A549 (cell line): ENCODE measurements at regions not wholly inside any gene's neighbourhood (a gene's known extent, or its start where the extent isn't known, plus 50 kb on each side); places are given as distances from the start of the nearest gene placed in this dataset.
A peak's percentile ranks its signal among the peaks of the same experiment; 100 is the strongest.

Experiments used
- ATAC-seq, 2 experiments: fragments of 200-7000 bp in 1 of 2; fragments of >200 bp in 1 of 2; cut with Nextera tagmentation in 1 of 2; cut with Tn5 transposase in 1 of 2; 3 replicates each; pipeline versions ENCODE4 v1.8.0 to v1.9.1; 2018 to 2020; ENCODE audit warnings: mild to moderate bottlenecking in 1 of 2, moderate library complexity in 1 of 2
- CTCF ChIA-PET: fragments of 300-600 bp; sonication (Branson Sonifier 250); formaldehyde crosslinking; extraction: SDS; loops from one replicate; lab custom pipeline; 2021; ENCODE audit warnings: antibody characterized with exemption, inconsistent platforms; lab: Yijun Ruan, JAX
- POLR2A ChIA-PET: fragments of 350-600 bp; formaldehyde crosslinking; extraction: SDS; loops from one replicate; lab custom pipeline; 2021; ENCODE audit warnings: antibody characterized with exemption, inconsistent platforms; lab: Yijun Ruan, JAX
- DNase-seq, 2 experiments: peaks; one replicate each; pipeline versions ENCODE4 v3.0.0 to v3.0.0-alpha.2; 2011 to 2016; ENCODE audit warnings: low read depth in 1 of 2, low spot score in 1 of 2
- FAIRE-seq: peaks from 2 replicates; lab custom pipeline; 2011; peaks lifted over from hg19 to GRCh38; lab: Jason Lieb, UNC
- H3K27ac ChIP-seq, 2 experiments: fragments of >200 bp; sonication (Bioruptor Twin); formaldehyde crosslinking; 3 replicates each; pipeline ENCODE4 v1.5.1; 2016 to 2017
- H3K4me1 ChIP-seq: fragments of >200 bp; sonication (Bioruptor Twin); formaldehyde crosslinking; 3 replicates; pipeline ENCODE4 v1.6.1; 2016
- H3K4me2 ChIP-seq: fragments of >200 bp; sonication (Bioruptor Twin); formaldehyde crosslinking; 3 replicates; pipeline ENCODE4 v1.6.1; 2016
- H3K4me3 ChIP-seq: fragments of >200 bp; sonication (Bioruptor Twin); formaldehyde crosslinking; 3 replicates; pipeline ENCODE4 v1.5.1; 2016
- H3K9me3 ChIP-seq: fragments of >200 bp; sonication (Bioruptor Twin); formaldehyde crosslinking; 3 replicates; pipeline ENCODE4 v1.6.1; 2016
- CBX8 ChIP-seq: fragments of 200-600 bp; sonication (generic); IDR thresholded peaks from 2 replicates; pipeline ENCODE4 v1.6.1; 2016
- CEBPB ChIP-seq, 2 experiments: fragments of >200 bp in 1 of 2; sonication (Bioruptor Twin) in 1 of 2; formaldehyde crosslinking in 1 of 2; IDR thresholded peaks; 2 replicates each; pipeline ENCODE4 v1.6.1; 2012 to 2016
- E2F6 ChIP-seq: IDR thresholded peaks from 2 replicates; pipeline ENCODE4 v1.6.1; 2012; ENCODE audit warnings: low read depth, borderline replicate concordance
- EP300 ChIP-seq, 2 experiments: fragments of >200 bp; sonication (Bioruptor Twin); formaldehyde crosslinking; IDR thresholded peaks; 2 replicates in 1 of 2; 3 replicates in 1 of 2; pipeline ENCODE4 v1.6.1; 2016 to 2017
- ESRRA ChIP-seq: fragments of 150-350 bp; IDR thresholded peaks from 2 replicates; pipeline ENCODE4 v1.6.1; 2014; ENCODE audit warnings: mild to moderate bottlenecking, low read length, borderline replicate concordance
- FOSB ChIP-seq: fragments of 250-450 bp; sonication (Bioruptor Pico); IDR thresholded peaks from 2 replicates; pipeline ENCODE4 v1.5.0; 2020; ENCODE audit warnings: mild to moderate bottlenecking, moderate library complexity
- FOXS1 ChIP-seq: fragments of 250-450 bp; sonication (Bioruptor Pico); IDR thresholded peaks from 2 replicates; pipeline ENCODE4 v1.5.0; 2020; ENCODE audit warnings: mild to moderate bottlenecking, moderate library complexity
- HES2 ChIP-seq: fragments of >200 bp; sonication (Bioruptor Twin); formaldehyde crosslinking; IDR thresholded peaks from 2 replicates; pipeline ENCODE4 v1.6.1; 2016
- HOXA7 ChIP-seq: fragments of 250-450 bp; sonication (Bioruptor Pico); IDR thresholded peaks from 2 replicates; pipeline ENCODE4 v1.5.0; 2020; ENCODE audit warnings: mild to moderate bottlenecking, moderate library complexity
- HOXB13 ChIP-seq: fragments of 250-450 bp; sonication (Bioruptor Pico); IDR thresholded peaks from 2 replicates; pipeline ENCODE4 v1.5.0; 2020; ENCODE audit warnings: low read depth, mild to moderate bottlenecking, moderate library complexity
- HOXB5 ChIP-seq: fragments of 250-450 bp; sonication (Bioruptor Pico); IDR thresholded peaks from 2 replicates; pipeline ENCODE4 v1.5.0; 2020; ENCODE audit warnings: mild to moderate bottlenecking, moderate library complexity
- JUN ChIP-seq, 2 experiments: fragments of >200 bp; sonication (Bioruptor Twin); formaldehyde crosslinking; IDR thresholded peaks; 2 replicates in 1 of 2; 3 replicates in 1 of 2; pipeline ENCODE4 v1.6.1; 2016 to 2017
- KDM5A ChIP-seq: fragments of 200-600 bp; sonication (generic); IDR thresholded peaks from 2 replicates; pipeline ENCODE4 v1.6.1; 2016; ENCODE audit warnings: antibody characterized with exemption, mild to moderate bottlenecking
- NPAS2 ChIP-seq: fragments of 250-450 bp; sonication (Bioruptor Pico); IDR thresholded peaks from 2 replicates; pipeline ENCODE4 v1.8.0; 2022; ENCODE audit warnings: mild to moderate bottlenecking, moderate library complexity, borderline replicate concordance
- PHF8 ChIP-seq: fragments of 200-600 bp; sonication (generic); IDR thresholded peaks from 2 replicates; pipeline ENCODE4 v1.6.1; 2016; ENCODE audit warnings: low read depth, mild to moderate bottlenecking, antibody characterized with exemption, moderate library complexity, borderline replicate concordance
- RAD21 ChIP-seq, 2 experiments: fragments of >200 bp in 1 of 2; sonication (Bioruptor Twin) in 1 of 2; formaldehyde crosslinking in 1 of 2; IDR thresholded peaks in 1 of 2; conservative IDR thresholded peaks in 1 of 2; 2 replicates in 1 of 2; 3 replicates in 1 of 2; pipeline ENCODE4 v1.6.1; 2012 to 2018; ENCODE audit warnings: inconsistent platforms in 1 of 2
- RNF2 ChIP-seq: fragments of 200-600 bp; sonication (generic); IDR thresholded peaks from 2 replicates; pipeline ENCODE4 v1.6.1; 2016; ENCODE audit warnings: low read depth, mild to moderate bottlenecking, antibody characterized with exemption, moderate library complexity, borderline replicate concordance
- TFCP2L1 ChIP-seq: fragments of 250-450 bp; sonication (Bioruptor Pico); IDR thresholded peaks from 2 replicates; pipeline ENCODE4 v1.5.0; 2021; ENCODE audit warnings: mild to moderate bottlenecking
- TP53 ChIP-seq: fragments of 250-450 bp; sonication (Bioruptor Pico); IDR thresholded peaks from 2 replicates; pipeline ENCODE4 v1.5.0; 2021; ENCODE audit warnings: mild to moderate bottlenecking, moderate library complexity
- ZNF302 ChIP-seq: fragments of 250-450 bp; sonication (Bioruptor Pico); IDR thresholded peaks from 2 replicates; pipeline ENCODE4 v1.9.0; 2021; ENCODE audit warnings: inconsistent platforms, mild to moderate bottlenecking, moderate library complexity
- WGBS: methylation state at CpG from one replicate; pipeline ENCODE4 v1.1.6; 2017; ENCODE audit errors: missing lambda C conversion rate; 5-methylcytosine and 5-hydroxymethylcytosine counted together

GRCh38 chr21:41682719-41683179 is 84.1 kb downstream of the RIPK4 start:
- TF ChIP-seq ZNF302 (CRISPR knock-in tag) (no peak), E2F6 (no peak), RNF2 (no peak), TFCP2L1 (CRISPR knock-in tag) (no peak), JUN (IDR thresholded peaks at IDR 0.05) (no peak), EP300 (IDR thresholded peaks at IDR 0.05) (no peak)
- no peak overlapping the region for H3K4me3 ChIP-seq
- ATAC-seq (no peak), DNase-seq (no peak), FAIRE-seq (no peak)
- ChIA-PET CTCF (interaction anchor here (1.8 to 2.4 kb wide), 2 partner anchors 70 to 95 kb away, joined by 5 to 20 read pairs; no protein-coding TSS in a partner anchor), POLR2A (no interaction called here)
- H3K9me3 ChIP-seq: no peaks in the 10 kb centered on the region
- no peak overlapping the region for H3K4me2 ChIP-seq
- 85% methylated on average over 15 of the region's 17 CpGs for WGBS
- peak overlapping the region; percentile 98 for H3K27ac ChIP-seq
- peaks cover 71% of the 10 kb centered on the region for H3K4me1 ChIP-seq

- POLR2A ChIA-PET: no interaction called here
- Histone ChIP-seq H3K4me3 (no peak overlapping the region), H3K4me1 (peaks cover 71% of the 10 kb centered on the region), H3K4me2 (no peak overlapping the region), H3K27ac (peak overlapping the region; percentile 98; a peak in 5 of 6 replicates), H3K9me3 (no peaks in the 10 kb centered on the region)
- no peak for DNase-seq
- TF ChIP-seq HES2 (no peak), CBX8 (no peak), PHF8 (no peak), HOXA7 (no peak)
- CTCF ChIA-PET: interaction anchor here (0.9 to 2.4 kb wide), 2 partner anchors 16 to 70 kb away, joined by 3 to 20 read pairs; no protein-coding TSS in a partner anchor
- ATAC-seq: no peak
- FAIRE-seq: no peak
- 86% methylated on average over 14 of the region's 24 CpGs for WGBS
These were observed 84.7 kb downstream of the RIPK4 start for GRCh38 chr21:41681939-41682718.

- no peak for FAIRE-seq
- Histone ChIP-seq H3K4me3 (no peak overlapping the region), H3K27ac (peak overlapping the region; percentile 98), H3K4me2 (no peak overlapping the region; the same call in 2 of the 3 replicates), H3K9me3 (no peaks in the 10 kb centered on the region), H3K4me1 (peaks cover 77% of the 10 kb centered on the region)
- TF ChIP-seq TFCP2L1 (CRISPR knock-in tag): no peak
- TF ChIP-seq RNF2: no peak
- no peak for TF ChIP-seq KDM5A
- no peak for TF ChIP-seq FOXS1 (CRISPR knock-in tag)
- no peak for TF ChIP-seq NPAS2 (CRISPR knock-in tag)
- no peak for TF ChIP-seq FOSB (CRISPR knock-in tag)
- TF ChIP-seq CEBPB (IDR thresholded peaks at IDR 0.05): no peak
- no peak for TF ChIP-seq TP53 (CRISPR knock-in tag)
- no peak for TF ChIP-seq ESRRA
- no peak for TF ChIP-seq HOXB13 (CRISPR knock-in tag)
- TF ChIP-seq RAD21 (conservative IDR thresholded peaks at IDR 0.05 in 1 of 2, IDR thresholded peaks at IDR 0.05 in 1 of 2): no peak
- TF ChIP-seq HOXB5 (CRISPR knock-in tag): no peak
- ChIA-PET CTCF (interaction anchor here (0.8 to 2.0 kb wide), 3 partner anchors 16 to 88 kb away, joined by 3 to 8 read pairs (median 3); no protein-coding TSS in a partner anchor), POLR2A (no interaction called here)
- ATAC-seq: no peak
- DNase-seq: no peak
- 79% methylated on average over 15 of the region's 20 CpGs for WGBS
These were observed 85.5 kb downstream of the RIPK4 start for GRCh38 chr21:41681348-41681801.
